ENCODE measurements at regions not wholly inside any gene's neighbourhood (a gene's known extent, or its start where the extent isn't known, plus 50 kb on each side); places are given as distances from the start of the nearest gene placed in this dataset.

- Mint-ChIP-seq H3K4me1 (0 out of 4 replicates have a peak, but pooled peaks cover 2 to 3% of the 10 kb centered on the region in 2 experiments), H3K4me3 (no peak overlapping the region), H3K36me3 (ENCODE audit: insufficient read depth in 1 of 3, low read depth in 3 of 3) (peaks cover 0 to 11% (median 2%) of the 10 kb centered on the region in 3 experiments; a peak in 2 of 7 replicates), H3K27me3 (ENCODE audit: low read depth) (no peaks in the 10 kb centered on the region), H3K9me3 (peaks cover 14 to 18% of the 10 kb centered on the region in 2 experiments; a peak in 4 of 5 replicates), H3K27ac (peak overlapping the region in 1 of 3 experiments; percentile 49; a peak in 1 of 7 replicates)
- peak; percentile 43 for DNase-seq
- H3T11ph ChIP-seq (ENCODE audit: low read length), result no peak overlapping the region
- H2AFZ ChIP-seq (ENCODE audit: low read length), result no peak overlapping the region
- H2BK12ac ChIP-seq (ENCODE audit: insufficient read length, low read depth, low read length), result no peak overlapping the region
- H3K14ac ChIP-seq (ENCODE audit: insufficient read depth, low read length), result no peak overlapping the region
- no peaks in the 10 kb centered on the region for H3K27me3 ChIP-seq (ENCODE audit: insufficient read depth, low read length)
- no peaks in the 10 kb centered on the region for H3K23me2 ChIP-seq (ENCODE audit: insufficient read length, low read depth, low read length, poor library complexity, severe bottlenecking)
- no peaks in the 10 kb centered on the region for H3K79me1 ChIP-seq (ENCODE audit: insufficient read depth, low read depth, low read length, poor library complexity, severe bottlenecking)
- no peak overlapping the region for H3K27ac ChIP-seq (ENCODE audit: insufficient read length, low read depth, low read length)
- H3K4ac ChIP-seq (ENCODE audit: low read depth, low read length), result no peak overlapping the region
- H4K5ac ChIP-seq (ENCODE audit: insufficient read length, low read depth, low read length), result no peak overlapping the region
- no peak for TF ChIP-seq CTCF (conservative IDR thresholded peaks at IDR 0.05)
- no peak overlapping the region for H2BK5ac ChIP-seq (ENCODE audit: insufficient read length, low read length)
- no peak overlapping the region for H3K23ac ChIP-seq (ENCODE audit: insufficient read length, low read depth, low read length)
- H2BK20ac ChIP-seq (ENCODE audit: low read depth, low read length, poor library complexity, severe bottlenecking), result no peak overlapping the region
- H3K9ac ChIP-seq (ENCODE audit: extremely low read depth, insufficient read length, low read length), result no peak overlapping the region
- H2BK15ac ChIP-seq (ENCODE audit: low read depth, low read length), result no peak overlapping the region
- H2BK120ac ChIP-seq (ENCODE audit: low read depth, low read length, poor library complexity, severe bottlenecking), result no peak overlapping the region
- H2AK5ac ChIP-seq (ENCODE audit: insufficient read length, low read length), result no peak overlapping the region
- no peaks in the 10 kb centered on the region for H4K20me1 ChIP-seq (ENCODE audit: control insufficient read depth, insufficient read depth, insufficient read length)
- H3K4me2 ChIP-seq (ENCODE audit: insufficient read depth, insufficient read length, low read length), result no peak overlapping the region
- no peak overlapping the region for H3K18ac ChIP-seq (ENCODE audit: insufficient read length, low read depth, low read length)
- no peak overlapping the region for H3K56ac ChIP-seq (ENCODE audit: insufficient read length, low read depth, low read length)
- no peaks in the 10 kb centered on the region for H3K9me3 ChIP-seq (ENCODE audit: control insufficient read depth, low read depth, low read length)
- no peak overlapping the region for H4K8ac ChIP-seq (replicated peaks; ENCODE audit: insufficient read length, low read depth, low read length)
- no peak overlapping the region for H4K91ac ChIP-seq (ENCODE audit: insufficient read length, low read depth, low read length)
- H3K79me2 ChIP-seq (ENCODE audit: insufficient read depth, low read length), result no peaks in the 10 kb centered on the region
- WGBS (ENCODE audit: extremely low coverage, insufficient read length, low lambda C conversion rate), result no CpG with 5 or more reads among the region's 2 CpGs
- H3K4me1 ChIP-seq (ENCODE audit: insufficient read depth, low read length), result no peaks in the 10 kb centered on the region
These were observed 842.2 kb downstream of the EPHA7 start for GRCh38 chr6:92577077-92577719.

Data from H9 (cell line).